Hepatocyte (in vitro differentiated cells): ENCODE measurements at regions not wholly inside any gene's neighbourhood (a gene's known extent, or its start where the extent isn't known, plus 50 kb on each side); places are given as distances from the start of the nearest gene placed in this dataset.

Experiments
- DNase-seq: peaks from one replicate; pipeline ENCODE4 v3.0.0-alpha.2; 2016; ENCODE audit warnings: low spot score
- H2AFZ ChIP-seq: fragments of 200-600 bp; sonication (generic); 2 replicates; pipeline ENCODE4 v1.6.0; 2016; ENCODE audit warnings: antibody characterized with exemption, mild to moderate bottlenecking
- H3K27ac ChIP-seq: fragments of 200-600 bp; sonication (generic); 2 replicates; pipeline ENCODE4 v1.5.1; 2016; ENCODE audit warnings: mild to moderate bottlenecking
- H3K27me3 ChIP-seq: fragments of 200-600 bp; sonication (generic); 2 replicates; pipeline ENCODE4 v1.6.1; 2016
- H3K36me3 ChIP-seq: fragments of 200-600 bp; sonication (generic); replicated peaks from 2 replicates; pipeline ENCODE4 v1.5.1; 2016; ENCODE audit warnings: low read depth; ENCODE audit not compliant: insufficient read depth
- H3K4me1 ChIP-seq: fragments of 200-600 bp; sonication (generic); 2 replicates; pipeline ENCODE4 v1.5.1; 2016; ENCODE audit warnings: mild to moderate bottlenecking, moderate library complexity; ENCODE audit not compliant: insufficient read depth
- H3K4me2 ChIP-seq: fragments of 200-600 bp; sonication (generic); 2 replicates; pipeline ENCODE4 v1.6.0; 2016
- H3K4me3 ChIP-seq: fragments of 200-600 bp; sonication (generic); 2 replicates; pipeline ENCODE4 v1.5.1; 2016; ENCODE audit warnings: mild to moderate bottlenecking
- H3K79me2 ChIP-seq: fragments of 200-600 bp; sonication (generic); 2 replicates; pipeline ENCODE4 v1.6.0; 2017; ENCODE audit warnings: mild to moderate bottlenecking
- H3K9me2 ChIP-seq: fragments of 200-600 bp; sonication (generic); replicated peaks from 2 replicates; pipeline ENCODE4 v1.6.0; 2017; ENCODE audit warnings: mild to moderate bottlenecking; ENCODE audit not compliant: insufficient read depth
- H3K9me3 ChIP-seq: fragments of 200-600 bp; sonication (generic); 2 replicates; pipeline ENCODE4 v1.5.1; 2016; ENCODE audit warnings: low read depth, mild to moderate bottlenecking
- H4K20me1 ChIP-seq: fragments of 200-600 bp; sonication (generic); 2 replicates; pipeline ENCODE4 v1.6.0; 2016; ENCODE audit warnings: mild to moderate bottlenecking; ENCODE audit not compliant: insufficient read depth, poor library complexity, severe bottlenecking
- CTCF ChIP-seq: fragments of 200-600 bp; sonication (generic); IDR thresholded peaks from 2 replicates; pipeline ENCODE4 v1.5.1; 2016; ENCODE audit warnings: antibody characterized with exemption, mild to moderate bottlenecking; ENCODE audit not compliant: poor library complexity
- EZH2 ChIP-seq: fragments of 200-600 bp; sonication (generic); IDR thresholded peaks from 2 replicates; pipeline ENCODE4 v1.6.1; 2016; ENCODE audit warnings: antibody characterized with exemption, mild to moderate bottlenecking, borderline replicate concordance
- EZH2phosphoT487 ChIP-seq: fragments of 200-600 bp; sonication (generic); IDR thresholded peaks from one replicate; pipeline ENCODE4 v1.6.1; 2018; ENCODE audit warnings: antibody characterized with exemption, mild to moderate bottlenecking, low read depth, moderate library complexity; ENCODE audit not compliant: unreplicated experiment, severe bottlenecking
- WGBS: methylation state at CpG from one replicate; pipeline ENCODE4 v1.1.6; 2016; ENCODE audit warnings: low lambda C conversion rate; ENCODE audit errors: missing lambda C conversion rate; 5-methylcytosine and 5-hydroxymethylcytosine counted together

GRCh38 chr7:52088008-52088901 is 771.6 kb upstream of the COBL start:
- WGBS, result 23% methylated on average over 49 of the region's 49 CpGs
- Histone ChIP-seq H3K4me2 (peak overlapping the region; percentile 79), H3K9me2 (no peaks in the 10 kb centered on the region)

DNA sequence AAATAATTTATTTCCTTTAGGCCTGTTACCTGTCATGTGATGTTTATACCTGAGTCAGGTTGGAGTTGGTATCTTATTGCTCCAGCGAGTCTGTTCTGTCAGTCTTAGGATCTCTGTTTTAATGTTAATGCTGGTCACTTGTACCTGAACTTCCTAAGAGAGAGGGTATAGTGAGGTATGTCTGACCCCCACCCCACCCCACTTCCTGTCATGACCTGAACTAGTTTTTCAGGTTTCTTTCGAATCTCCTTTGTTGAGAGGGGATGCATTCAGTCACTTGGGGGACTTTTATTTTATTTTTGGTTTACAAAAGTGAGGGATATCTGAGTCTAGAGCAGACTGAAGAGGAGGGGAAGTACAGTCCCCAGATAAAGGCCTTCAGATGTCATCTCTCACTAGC is 769.0 kb upstream of the COBL start:
- Histone ChIP-seq H3K4me3 (no peak overlapping the region), H3K9me2 (no peaks in the 10 kb centered on the region), H3K4me2 (no peak overlapping the region), H3K79me2 (no peaks in the 10 kb centered on the region), H3K9me3 (no peaks in the 10 kb centered on the region), H4K20me1 (no peaks in the 10 kb centered on the region), H3K4me1 (no peaks in the 10 kb centered on the region), H2AFZ (no peak overlapping the region), H3K27ac (no peak overlapping the region), H3K36me3 (no peaks in the 10 kb centered on the region), H3K27me3 (no peaks in the 10 kb centered on the region)
- DNase-seq, result no peak
- 50% methylated on average over 2 of the region's 2 CpGs for WGBS
- no peak for TF ChIP-seq EZH2phosphoT487

More at GRCh38 chr7:52088008-52088901, 771.6 kb upstream of the COBL start:
- DNase-seq, result peak; percentile 46
- TF ChIP-seq CTCF (peak; percentile 44), EZH2phosphoT487 (no peak), EZH2 (no peak)
- Histone ChIP-seq H3K4me3 (no peak overlapping the region), H2AFZ (peak overlapping the region; percentile 69), H3K27me3 (no peaks in the 10 kb centered on the region), H3K79me2 (no peaks in the 10 kb centered on the region), H4K20me1 (no peaks in the 10 kb centered on the region), H3K36me3 (no peaks in the 10 kb centered on the region), H3K27ac (peak overlapping the region; percentile 47), H3K9me3 (no peaks in the 10 kb centered on the region), H3K4me1 (peaks cover 4% of the 10 kb centered on the region)

DNA sequence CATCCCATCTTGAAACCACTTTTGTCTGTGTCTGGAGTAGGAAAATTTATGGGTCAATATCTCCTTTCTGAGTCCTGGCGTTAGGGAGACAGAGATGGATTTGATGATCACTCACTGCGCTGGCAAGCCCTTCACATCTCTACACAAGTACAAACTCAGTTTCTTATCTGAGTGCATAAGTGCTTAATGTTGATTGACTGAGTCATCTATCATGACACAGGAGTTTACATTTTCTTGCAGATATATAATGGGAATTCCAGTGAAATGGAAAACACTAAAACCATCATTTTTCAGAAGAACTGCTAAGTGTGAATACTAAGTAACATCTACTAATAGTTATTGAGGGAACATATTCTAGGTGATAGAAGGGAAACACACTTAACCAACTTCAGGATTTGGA is 763.9 kb upstream of the COBL start:
- H3K4me2 ChIP-seq, result no peak overlapping the region
- 14% methylated on average over 2 of the region's 2 CpGs for WGBS
- no peak overlapping the region for H2AFZ ChIP-seq
- H3K27me3 ChIP-seq, result no peaks in the 10 kb centered on the region
- H3K9me3 ChIP-seq, result no peaks in the 10 kb centered on the region
- no peaks in the 10 kb centered on the region for H4K20me1 ChIP-seq
- H3K79me2 ChIP-seq, result no peaks in the 10 kb centered on the region
- no peaks in the 10 kb centered on the region for H3K9me2 ChIP-seq
- no peak for TF ChIP-seq EZH2phosphoT487
- no peak for TF ChIP-seq CTCF
- no peak for TF ChIP-seq EZH2
- H3K36me3 ChIP-seq, result no peaks in the 10 kb centered on the region
- H3K27ac ChIP-seq, result no peak overlapping the region
- no peaks in the 10 kb centered on the region for H3K4me1 ChIP-seq
- H3K4me3 ChIP-seq, result no peak overlapping the region
- no peak for DNase-seq

DNA sequence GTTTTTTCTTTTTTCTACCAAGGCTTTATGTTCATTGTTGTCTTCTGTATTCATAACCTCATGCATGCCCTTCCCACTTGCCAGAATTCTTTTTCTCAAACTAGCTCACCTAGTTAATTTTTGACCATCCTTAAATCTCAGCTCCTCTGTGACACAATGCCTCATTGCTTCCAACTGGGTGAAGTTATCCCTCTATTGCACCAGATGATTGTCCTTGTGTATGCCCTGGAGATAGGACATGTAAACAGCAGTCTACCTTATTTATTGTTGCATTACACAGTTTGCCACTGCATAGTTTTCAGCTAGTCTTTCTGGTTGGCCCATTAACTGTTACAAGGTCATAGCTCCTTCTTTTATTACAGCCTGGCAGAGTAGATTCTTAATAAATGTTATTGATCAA is 763.1 kb upstream of the COBL start:
- Histone ChIP-seq H3K36me3 (no peaks in the 10 kb centered on the region), H3K4me2 (peak overlapping the region; percentile 0), H3K4me1 (no peaks in the 10 kb centered on the region), H3K9me3 (no peaks in the 10 kb centered on the region), H3K79me2 (no peaks in the 10 kb centered on the region), H3K27ac (no peak overlapping the region), H3K4me3 (no peak overlapping the region), H2AFZ (no peak overlapping the region), H3K9me2 (no peaks in the 10 kb centered on the region), H4K20me1 (no peaks in the 10 kb centered on the region), H3K27me3 (no peaks in the 10 kb centered on the region)
- no peak for TF ChIP-seq CTCF
- TF ChIP-seq EZH2, result no peak
- TF ChIP-seq EZH2phosphoT487, result no peak
- no peak for DNase-seq
